ENCODE measurements at regions not wholly inside any gene's neighbourhood (a gene's known extent, or its start where the extent isn't known, plus 50 kb on each side); places are given as distances from the start of the nearest gene placed in this dataset.

DNA sequence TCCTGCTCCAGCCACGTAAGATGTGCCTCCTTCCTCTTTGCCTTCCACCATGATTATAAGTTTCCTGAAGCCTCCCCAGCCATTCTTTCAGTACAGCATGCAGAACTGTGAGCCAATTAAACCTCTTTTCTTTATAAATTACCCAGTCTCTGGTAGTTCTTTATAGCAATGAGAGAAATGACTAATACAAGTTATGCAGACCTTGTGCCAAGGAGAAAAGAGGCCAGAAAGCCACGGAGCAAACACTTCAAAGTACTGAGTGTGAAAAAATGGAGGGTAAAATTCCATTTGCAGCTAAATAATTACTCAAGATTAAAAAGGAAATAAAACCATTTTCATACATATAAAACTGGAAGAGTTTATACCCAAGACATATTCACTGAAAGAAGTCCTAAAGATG lies 213.6 kb upstream of the LINGO1 start (continued):
- TF ChIP-seq, protein P1, sequence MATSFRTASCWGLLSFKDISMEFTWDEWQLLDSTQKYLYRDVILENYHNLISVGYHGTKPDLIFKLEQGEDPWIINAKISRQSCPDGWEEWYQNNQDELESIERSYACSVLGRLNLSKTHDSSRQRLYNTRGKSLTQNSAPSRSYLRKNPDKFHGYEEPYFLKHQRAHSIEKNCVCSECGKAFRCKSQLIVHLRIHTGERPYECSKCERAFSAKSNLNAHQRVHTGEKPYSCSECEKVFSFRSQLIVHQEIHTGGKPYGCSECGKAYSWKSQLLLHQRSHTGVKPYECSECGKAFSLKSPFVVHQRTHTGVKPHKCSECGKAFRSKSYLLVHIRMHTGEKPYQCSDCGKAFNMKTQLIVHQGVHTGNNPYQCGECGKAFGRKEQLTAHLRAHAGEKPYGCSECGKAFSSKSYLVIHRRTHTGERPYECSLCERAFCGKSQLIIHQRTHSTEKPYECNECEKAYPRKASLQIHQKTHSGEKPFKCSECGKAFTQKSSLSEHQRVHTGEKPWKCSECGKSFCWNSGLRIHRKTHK (tag by site-specific recombination; IDR thresholded peaks at IDR 0.05) = no peak
- no peak for TF ChIP-seq ZBTB17 (tag by site-specific recombination; IDR thresholded peaks at IDR 0.05)
- TF ChIP-seq, protein P2, sequence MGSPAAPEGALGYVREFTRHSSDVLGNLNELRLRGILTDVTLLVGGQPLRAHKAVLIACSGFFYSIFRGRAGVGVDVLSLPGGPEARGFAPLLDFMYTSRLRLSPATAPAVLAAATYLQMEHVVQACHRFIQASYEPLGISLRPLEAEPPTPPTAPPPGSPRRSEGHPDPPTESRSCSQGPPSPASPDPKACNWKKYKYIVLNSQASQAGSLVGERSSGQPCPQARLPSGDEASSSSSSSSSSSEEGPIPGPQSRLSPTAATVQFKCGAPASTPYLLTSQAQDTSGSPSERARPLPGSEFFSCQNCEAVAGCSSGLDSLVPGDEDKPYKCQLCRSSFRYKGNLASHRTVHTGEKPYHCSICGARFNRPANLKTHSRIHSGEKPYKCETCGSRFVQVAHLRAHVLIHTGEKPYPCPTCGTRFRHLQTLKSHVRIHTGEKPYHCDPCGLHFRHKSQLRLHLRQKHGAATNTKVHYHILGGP (tag by site-specific recombination; IDR thresholded peaks at IDR 0.05) = no peak
- TF ChIP-seq, protein P3, sequence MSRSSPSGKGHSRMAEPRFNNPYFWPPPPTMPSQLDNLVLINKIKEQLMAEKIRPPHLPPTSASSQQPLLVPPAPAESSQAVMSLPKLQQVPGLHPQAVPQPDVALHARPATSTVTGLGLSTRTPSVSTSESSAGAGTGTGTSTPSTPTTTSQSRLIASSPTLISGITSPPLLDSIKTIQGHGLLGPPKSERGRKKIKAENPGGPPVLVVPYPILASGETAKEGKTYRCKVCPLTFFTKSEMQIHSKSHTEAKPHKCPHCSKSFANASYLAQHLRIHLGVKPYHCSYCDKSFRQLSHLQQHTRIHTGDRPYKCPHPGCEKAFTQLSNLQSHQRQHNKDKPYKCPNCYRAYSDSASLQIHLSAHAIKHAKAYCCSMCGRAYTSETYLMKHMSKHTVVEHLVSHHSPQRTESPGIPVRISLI (tag by site-specific recombination; IDR thresholded peaks at IDR 0.05) = no peak
- TF ChIP-seq OSR2 (tag by site-specific recombination; IDR thresholded peaks at IDR 0.05) = no peak

DNA sequence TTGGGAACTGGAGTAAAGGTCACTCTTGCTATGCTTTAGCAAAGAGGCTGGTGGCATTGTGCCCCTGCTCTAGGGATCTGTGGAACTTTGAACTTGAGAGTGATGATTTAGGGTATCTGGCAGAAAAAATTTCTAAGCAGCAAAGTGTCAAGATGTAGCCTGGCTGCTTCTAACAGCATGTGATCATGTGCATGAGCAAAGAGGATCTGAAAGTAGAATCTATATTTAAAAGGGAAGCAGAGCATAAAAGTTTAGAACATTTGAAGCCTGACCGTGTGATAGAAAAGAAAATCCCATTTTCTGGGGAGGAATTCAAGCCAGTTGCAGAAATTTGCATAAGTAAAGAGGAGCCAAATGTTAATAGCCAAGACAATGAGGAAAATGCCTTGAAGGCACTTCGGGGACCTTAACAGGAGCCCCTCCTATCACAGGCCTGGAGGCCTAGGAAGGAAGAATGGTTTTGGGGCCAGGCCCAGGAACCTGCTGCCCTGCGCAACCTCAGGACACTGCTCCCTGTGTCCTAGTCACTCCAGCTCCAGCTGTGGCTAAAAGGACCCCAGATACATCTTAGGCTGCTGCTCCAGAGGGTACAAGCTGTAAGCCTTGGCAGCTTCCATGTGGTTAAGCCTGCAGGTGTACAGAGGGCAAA lies 212.2 kb upstream of the LINGO1 start:
- Histone ChIP-seq H3K36me3 (ENCODE audit: control insufficient read depth in 2 of 2, insufficient read depth in 1 of 2, low read length in 2 of 2) (no peaks in the 10 kb centered on the region), H3K9me3 (ENCODE audit: control insufficient read depth, insufficient read depth, low read depth, low read length) (no peaks in the 10 kb centered on the region), H3K4me3 (ENCODE audit: low read depth, low read length) (no peak overlapping the region), H3K27ac (ENCODE audit: extremely low read depth, low read depth, low read length) (no peak overlapping the region), H3K4me1 (ENCODE audit: control insufficient read depth, insufficient read depth, low read length) (no peaks in the 10 kb centered on the region)
- TF ChIP-seq ZNF658 (tag by site-specific recombination; IDR thresholded peaks at IDR 0.05) (no peak), ZNF140 (tag by site-specific recombination; IDR thresholded peaks at IDR 0.05) (no peak), ZNF585B (tag by site-specific recombination; IDR thresholded peaks at IDR 0.05) (peak; percentile 85)
- ChIA-PET CTCF (no interaction called here), POLR2A (no interaction called here)

DNA sequence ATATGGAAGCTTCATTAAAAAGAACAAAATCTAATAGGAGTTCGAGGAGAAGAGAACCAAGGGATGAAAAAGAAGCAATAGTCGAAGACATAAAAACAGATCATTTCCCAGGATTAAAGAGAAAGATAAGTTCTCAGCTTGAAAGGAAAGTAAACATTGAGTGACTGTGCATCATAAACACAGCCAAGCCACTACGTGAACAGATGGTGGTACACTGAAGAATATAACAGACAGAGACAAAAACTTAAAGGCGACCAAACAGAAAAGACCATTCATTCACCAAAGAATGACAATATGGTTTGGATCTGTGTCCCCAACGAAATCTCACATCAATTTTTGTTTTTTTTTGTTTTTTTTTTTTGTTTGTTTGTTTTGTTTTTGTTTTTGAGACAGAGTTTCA lies 210.8 kb upstream of the LINGO1 start:
- H3K9me3 ChIP-seq (ENCODE audit: control insufficient read depth, insufficient read depth, low read depth, low read length) = no peaks in the 10 kb centered on the region
- no peak overlapping the region for H3K27ac ChIP-seq (ENCODE audit: extremely low read depth, low read depth, low read length)
- no peaks in the 10 kb centered on the region for H3K36me3 ChIP-seq (ENCODE audit: control insufficient read depth in 2 of 2, insufficient read depth in 1 of 2, low read length in 2 of 2)
- TF ChIP-seq ZNF596 (tag by site-specific recombination; IDR thresholded peaks at IDR 0.05) = no peak
- no peak for TF ChIP-seq ZNF660 (tag by site-specific recombination; IDR thresholded peaks at IDR 0.05)
- TF ChIP-seq, protein P4, sequence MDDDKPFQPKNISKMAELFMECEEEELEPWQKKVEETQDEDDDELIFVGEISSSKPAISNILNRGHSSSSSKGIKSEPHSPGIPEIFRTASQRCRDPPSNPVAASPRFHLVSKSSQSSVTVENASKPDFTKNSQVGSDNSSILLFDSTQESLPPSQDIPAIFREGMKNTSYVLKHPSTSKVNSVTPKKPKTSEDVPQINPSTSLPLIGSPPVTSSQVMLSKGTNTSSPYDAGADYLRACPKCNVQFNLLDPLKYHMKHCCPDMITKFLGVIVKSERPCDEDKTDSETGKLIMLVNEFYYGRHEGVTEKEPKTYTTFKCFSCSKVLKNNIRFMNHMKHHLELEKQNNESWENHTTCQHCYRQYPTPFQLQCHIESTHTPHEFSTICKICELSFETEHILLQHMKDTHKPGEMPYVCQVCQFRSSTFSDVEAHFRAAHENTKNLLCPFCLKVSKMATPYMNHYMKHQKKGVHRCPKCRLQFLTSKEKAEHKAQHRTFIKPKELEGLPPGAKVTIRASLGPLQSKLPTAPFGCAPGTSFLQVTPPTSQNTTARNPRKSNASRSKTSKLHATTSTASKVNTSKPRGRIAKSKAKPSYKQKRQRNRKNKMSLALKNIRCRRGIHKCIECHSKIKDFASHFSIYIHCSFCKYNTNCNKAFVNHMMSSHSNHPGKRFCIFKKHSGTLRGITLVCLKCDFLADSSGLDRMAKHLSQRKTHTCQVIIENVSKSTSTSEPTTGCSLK (tag by site-specific recombination; IDR thresholded peaks at IDR 0.05) = no peak
- no peak for TF ChIP-seq ZNF600 (tag by site-specific recombination; IDR thresholded peaks at IDR 0.05)
- no peak for TF ChIP-seq ZNF132 (tag by site-specific recombination; IDR thresholded peaks at IDR 0.05; ENCODE audit: borderline replicate concordance)
- no peak for TF ChIP-seq ZNF548 (tag by site-specific recombination; IDR thresholded peaks at IDR 0.05)
- TF ChIP-seq ZNF169 (tag by site-specific recombination; IDR thresholded peaks at IDR 0.05) = no peak
- no peak for TF ChIP-seq ZNF324 (tag by site-specific recombination; IDR thresholded peaks at IDR 0.05)
- no peak for TF ChIP-seq ZNF366 (tag by site-specific recombination; conservative IDR thresholded peaks at IDR 0.05)
- TF ChIP-seq ZNF423 (tag by site-specific recombination; IDR thresholded peaks at IDR 0.05) = no peak
- TF ChIP-seq ZNF610 (tag by site-specific recombination; IDR thresholded peaks at IDR 0.05; ENCODE audit: borderline replicate concordance) = no peak
- TF ChIP-seq FEZF1 (tag by site-specific recombination; IDR thresholded peaks at IDR 0.05) = no peak
- POLR2A ChIA-PET = no interaction called here
- H3K4me3 ChIP-seq (ENCODE audit: low read depth, low read length) = no peak overlapping the region
- CTCF ChIA-PET = interaction anchor here (0.6 kb wide), 1 partner anchor 199 kb away, joined by 3 read pairs; no protein-coding TSS in a partner anchor
- H3K4me1 ChIP-seq (ENCODE audit: control insufficient read depth, insufficient read depth, low read length) = no peaks in the 10 kb centered on the region

Measured in HEK293 (cell line).